ENCODE measurements at regions not wholly inside any gene's neighbourhood (a gene's known extent, or its start where the extent isn't known, plus 50 kb on each side); places are given as distances from the start of the nearest gene placed in this dataset.
"Not testable (repeated sequence)": the region's sequence is repeated elsewhere in the genome, so short reads cannot be mapped to it uniquely, and the experiment has no call there.

- no peak for DNase-seq
These were observed 85.3 kb upstream of the UBE2E2 start for GRCh38 chr3:23117856-23118255.

- DNase-seq, result no peak
These were observed 75.9 kb upstream of the UBE2E2 start for GRCh38 chr3:23127196-23127595.

GRCh38 chr3:23128655-23129054, 74.5 kb upstream of the UBE2E2 start:
- no peak for DNase-seq

GRCh38 chr3:23129117-23129516, 74.0 kb upstream of the UBE2E2 start:
- no peak for DNase-seq

GRCh38 chr3:23129817-23130216, 73.3 kb upstream of the UBE2E2 start:
- DNase-seq, result no peak

- no peak for DNase-seq
These were observed 72.7 kb upstream of the UBE2E2 start for GRCh38 chr3:23130406-23130805.

GRCh38 chr3:23135026-23135785, 67.9 kb upstream of the UBE2E2 start:
- no peak for DNase-seq

- DNase-seq, result no peak
These were observed 67.1 kb upstream of the UBE2E2 start for GRCh38 chr3:23136054-23136453.

GRCh38 chr3:23144051-23144450, 59.1 kb upstream of the UBE2E2 start:
- DNase-seq, result not testable (repeated sequence)

GRCh38 chr3:23146163-23146562, 57.0 kb upstream of the UBE2E2 start:
- DNase-seq, result no peak

GRCh38 chr3:23152989-23153388, 50.1 kb upstream of the UBE2E2 start:
- DNase-seq, result no peak

Measured in NCI-H446 treated with DMSO at 0.1 percent for 48 hours (cell line).